Spleen (tissue), 11 donors: ENCODE measurements at regions not wholly inside any gene's neighbourhood (a gene's known extent, or its start where the extent isn't known, plus 50 kb on each side); places are given as distances from the start of the nearest gene placed in this dataset.

ENCODE experiments used
- DNase-seq: peaks from one replicate; pipeline ENCODE4 v3.0.0-alpha.2; 2020
- H3K27ac ChIP-seq, 8 donors: fragments of 200-600 bp; sonication (generic) in 7 of 8; 1 replicate in 4 of 8; 2 replicates in 4 of 8; pipeline versions ENCODE4 v1.5.0 to v1.8.0; 2016 to 2021; ENCODE audit warnings: inconsistent platforms in 4 of 8, mild to moderate bottlenecking in 4 of 8, moderate library complexity in 1 of 8
- H3K27me3 ChIP-seq, 7 donors: fragments of 200-600 bp; sonication (generic) in 6 of 7; replicated peaks in 1 of 7; 1 replicate in 4 of 7; 2 replicates in 3 of 7; pipeline versions ENCODE4 v1.5.0 to v1.8.0; 2016 to 2021; ENCODE audit warnings: inconsistent platforms in 3 of 7, mild to moderate bottlenecking in 1 of 7
- H3K36me3 ChIP-seq, 6 donors: fragments of 200-600 bp; sonication (generic) in 5 of 6; 1 replicate in 4 of 6; 2 replicates in 2 of 6; pipeline versions ENCODE4 v1.5.0 to v1.8.0; 2016 to 2021; ENCODE audit warnings: inconsistent platforms in 2 of 6
- H3K4me1 ChIP-seq, 6 donors: fragments of 200-600 bp; sonication (generic) in 5 of 6; 1 replicate in 3 of 6; 2 replicates in 3 of 6; pipeline versions ENCODE4 v1.5.0 to v1.8.0; 2016 to 2021; ENCODE audit warnings: inconsistent platforms in 3 of 6
- H3K4me3 ChIP-seq, 8 donors: fragments of 200-600 bp; sonication (generic) in 7 of 8; 1 replicate in 4 of 8; 2 replicates in 4 of 8; pipeline versions ENCODE4 v1.5.0 to v1.8.0; 2016 to 2021; ENCODE audit warnings: inconsistent platforms in 4 of 8, mild to moderate bottlenecking in 4 of 8, moderate library complexity in 2 of 8
- H3K9me3 ChIP-seq, 8 donors: fragments of 200-600 bp; sonication (generic) in 7 of 8; 1 replicate in 4 of 8; 2 replicates in 4 of 8; pipeline versions ENCODE4 v1.5.0 to v1.8.0; 2016 to 2021; ENCODE audit warnings: inconsistent platforms in 4 of 8
- POLR2A ChIP-seq, 3 donors: fragments of 450-650 bp; IDR thresholded peaks; one replicate each; pipeline ENCODE4 v1.5.1; 2017; ENCODE audit warnings: antibody characterized with exemption in 3 of 3, mild to moderate bottlenecking in 1 of 3
- POLR2AphosphoS5 ChIP-seq, 3 donors: sonication (generic); formaldehyde crosslinking; IDR thresholded peaks; one replicate each; pipeline ENCODE4 v1.5.1; 2017; ENCODE audit warnings: antibody characterized with exemption in 3 of 3
- WGBS, 5 donors: extraction: QIAGEN DNeasy Blood & Tissue Kit in 3 of 5; methylation state at CpG; one replicate each; pipeline versions ENCODE4 v1.1.5 to v1.1.7; 2013 to 2018; 5-methylcytosine and 5-hydroxymethylcytosine counted together
- intact Hi-C: fragments of 100-400 bp; cut with DNase I; formaldehyde crosslinking; loops from one replicate; pipeline ENCODE4 v1.15.0; 2023; ENCODE audit warnings: low total_unique reads
- TF ChIP-seq, protein P1 (sequence below), 11 experiments: fragments of 200-600 bp in 7 of 11; fragments of 450-650 bp in 4 of 11; sonication (generic) in 4 of 11; IDR thresholded peaks in 8 of 11; conservative IDR thresholded peaks in 3 of 11; 1 replicate in 7 of 11; 2 replicates in 4 of 11; pipeline versions ENCODE4 v1.4.0 to v1.8.0; 2016 to 2021; ENCODE audit warnings: antibody characterized with exemption in 11 of 11, inconsistent platforms in 4 of 11, mild to moderate bottlenecking in 1 of 11
- donor health status: healthy with polysubstance abuse.
- donor health status: DM: no; HTN: no; CAD: no; lungs with moderate emphysema.
- donor health status: DM: no; HTN: no; CAD: no.
- donor health status: Bipolar disorder and iron deficiency.
- donor health status: healthy.
- donor health status: DM: no; HTN: no; CAD: no.
- donor health status: DM: yes; HTN: yes; CAD: no.

DNA sequence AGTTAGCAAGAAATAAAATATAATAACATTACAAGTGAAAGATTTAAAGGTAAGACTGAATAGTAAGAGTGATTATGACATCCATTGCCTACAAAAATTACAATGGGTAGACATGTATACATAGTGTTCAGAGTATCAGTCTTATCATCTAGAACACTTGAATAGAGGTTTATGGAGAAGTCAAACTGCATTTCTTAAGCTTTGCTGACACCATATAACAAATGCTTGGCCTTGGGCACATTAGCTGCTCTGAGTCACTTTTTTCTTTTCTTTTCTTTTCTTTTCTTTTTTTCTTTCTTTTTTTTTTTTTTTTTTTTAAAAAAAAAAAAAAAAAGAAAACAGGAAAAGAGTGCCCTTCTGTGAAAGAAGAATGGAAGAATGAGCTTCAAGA, 220.0 kb downstream of the SPCS3 start:
- no peak for DNase-seq
- TF ChIP-seq, protein P1, sequence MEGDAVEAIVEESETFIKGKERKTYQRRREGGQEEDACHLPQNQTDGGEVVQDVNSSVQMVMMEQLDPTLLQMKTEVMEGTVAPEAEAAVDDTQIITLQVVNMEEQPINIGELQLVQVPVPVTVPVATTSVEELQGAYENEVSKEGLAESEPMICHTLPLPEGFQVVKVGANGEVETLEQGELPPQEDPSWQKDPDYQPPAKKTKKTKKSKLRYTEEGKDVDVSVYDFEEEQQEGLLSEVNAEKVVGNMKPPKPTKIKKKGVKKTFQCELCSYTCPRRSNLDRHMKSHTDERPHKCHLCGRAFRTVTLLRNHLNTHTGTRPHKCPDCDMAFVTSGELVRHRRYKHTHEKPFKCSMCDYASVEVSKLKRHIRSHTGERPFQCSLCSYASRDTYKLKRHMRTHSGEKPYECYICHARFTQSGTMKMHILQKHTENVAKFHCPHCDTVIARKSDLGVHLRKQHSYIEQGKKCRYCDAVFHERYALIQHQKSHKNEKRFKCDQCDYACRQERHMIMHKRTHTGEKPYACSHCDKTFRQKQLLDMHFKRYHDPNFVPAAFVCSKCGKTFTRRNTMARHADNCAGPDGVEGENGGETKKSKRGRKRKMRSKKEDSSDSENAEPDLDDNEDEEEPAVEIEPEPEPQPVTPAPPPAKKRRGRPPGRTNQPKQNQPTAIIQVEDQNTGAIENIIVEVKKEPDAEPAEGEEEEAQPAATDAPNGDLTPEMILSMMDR (IDR thresholded peaks at IDR 0.05 in 8 of 11, conservative IDR thresholded peaks at IDR 0.05 in 3 of 11) = no peak
- no peak for TF ChIP-seq POLR2AphosphoS5 (IDR thresholded peaks at IDR 0.05)
- TF ChIP-seq POLR2A (IDR thresholded peaks at IDR 0.05) = no peak
- intact Hi-C loops = no loop called here
- Histone ChIP-seq H3K36me3 (no peaks in the 10 kb centered on the region), H3K4me1 (no peaks in the 10 kb centered on the region), H3K9me3 (no peaks in the 10 kb centered on the region), H3K27ac (no peak overlapping the region), H3K27me3 (no peaks in the 10 kb centered on the region), H3K4me3 (no peak overlapping the region)

DNA sequence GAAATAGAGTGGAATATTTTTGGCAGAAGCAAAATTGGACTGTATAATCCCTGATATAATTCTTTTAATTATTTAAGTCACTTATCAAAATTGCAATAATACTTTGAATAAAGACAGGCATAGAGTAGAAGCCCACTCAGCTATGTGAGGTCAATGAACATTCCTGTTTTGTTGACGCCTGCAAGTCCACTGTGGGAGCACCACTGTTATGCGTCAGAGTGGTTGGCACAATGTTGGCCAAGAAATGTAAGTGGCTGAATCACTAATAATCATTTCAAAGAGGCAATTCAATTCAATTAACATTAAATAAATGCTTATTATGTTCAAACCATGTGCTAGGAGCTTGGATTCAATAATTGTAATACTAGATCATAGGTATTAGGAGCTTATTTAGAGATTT, 221.0 kb downstream of the SPCS3 start:
- DNase-seq = no peak
- Histone ChIP-seq H3K4me1 (no peaks in the 10 kb centered on the region), H3K27ac (no peak overlapping the region), H3K36me3 (no peaks in the 10 kb centered on the region), H3K4me3 (no peak overlapping the region), H3K9me3 (no peaks in the 10 kb centered on the region), H3K27me3 (no peaks in the 10 kb centered on the region)
- intact Hi-C loops = no loop called here
- TF ChIP-seq POLR2A (IDR thresholded peaks at IDR 0.05) (no peak), POLR2AphosphoS5 (IDR thresholded peaks at IDR 0.05) (no peak)
- TF ChIP-seq, protein P1 (IDR thresholded peaks at IDR 0.05 in 8 of 11, conservative IDR thresholded peaks at IDR 0.05 in 3 of 11) = no peak
- WGBS, 5 donors = 84 to 96% (median 94%) methylated on average over 2 of the region's 2 CpGs

DNA sequence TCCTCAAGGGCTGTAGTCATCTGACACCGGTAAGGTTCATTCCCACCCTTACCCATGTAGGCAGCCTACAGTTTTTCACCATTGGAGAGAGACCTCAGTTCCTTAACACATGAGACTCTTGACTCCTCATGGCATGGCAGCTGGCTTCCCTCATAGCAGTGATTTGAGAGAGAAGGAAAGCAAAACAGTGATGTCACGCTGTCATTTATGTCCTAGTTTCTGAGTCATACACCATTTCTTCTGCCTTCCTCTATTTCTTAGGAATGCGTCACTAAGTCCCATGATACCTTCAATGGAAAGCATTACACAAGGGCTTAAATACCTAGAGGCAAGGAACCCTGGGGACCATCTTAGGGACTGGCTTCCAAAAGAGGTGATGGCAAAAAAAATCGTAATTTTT, 226.1 kb downstream of the SPCS3 start:
- Histone ChIP-seq H3K4me3 (no peak overlapping the region), H3K27ac (no peak overlapping the region), H3K4me1 (no peaks in the 10 kb centered on the region), H3K9me3 (no peaks in the 10 kb centered on the region), H3K27me3 (no peaks in the 10 kb centered on the region), H3K36me3 (no peaks in the 10 kb centered on the region)
- TF ChIP-seq, protein P1 (IDR thresholded peaks at IDR 0.05 in 8 of 11, conservative IDR thresholded peaks at IDR 0.05 in 3 of 11) = no peak
- TF ChIP-seq POLR2AphosphoS5 (IDR thresholded peaks at IDR 0.05) (no peak), POLR2A (IDR thresholded peaks at IDR 0.05) (no peak)
- no peak for DNase-seq
- WGBS, 5 donors = 64 to 88% (median 73%) methylated on average over 3 to 4 of the region's 4 CpGs
- intact Hi-C loops = no loop called here

DNA sequence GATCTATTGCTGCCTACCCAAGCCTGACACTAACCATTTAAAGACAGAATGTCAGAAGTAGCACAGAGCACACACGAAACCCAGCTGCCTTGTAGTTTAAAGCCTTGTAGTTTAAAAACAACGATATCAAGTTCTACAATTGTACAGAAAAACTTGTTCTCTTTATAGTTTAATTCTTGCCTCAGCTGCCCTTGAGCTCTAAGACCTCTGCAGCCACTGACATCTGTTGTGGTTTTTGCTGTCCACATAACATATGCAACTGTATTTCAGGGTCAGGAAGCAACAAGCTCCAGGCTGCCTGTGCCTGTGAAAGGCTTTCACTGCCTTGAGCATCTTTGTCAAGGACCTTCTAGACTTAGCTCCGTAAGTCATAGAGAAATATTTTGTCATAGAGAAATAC, 227.2 kb downstream of the SPCS3 start:
- DNase-seq = no peak
- Histone ChIP-seq H3K27ac (no peak overlapping the region), H3K27me3 (no peaks in the 10 kb centered on the region), H3K4me1 (no peaks in the 10 kb centered on the region), H3K36me3 (no peaks in the 10 kb centered on the region), H3K9me3 (peaks cover 0 to 9% (median 5%) of the 10 kb centered on the region in 8 donors), H3K4me3 (no peak overlapping the region)
- no peak for TF ChIP-seq POLR2A (IDR thresholded peaks at IDR 0.05)
- no peak for TF ChIP-seq POLR2AphosphoS5 (IDR thresholded peaks at IDR 0.05)
- TF ChIP-seq, protein P1 (IDR thresholded peaks at IDR 0.05 in 8 of 11, conservative IDR thresholded peaks at IDR 0.05 in 3 of 11) = no peak
- 49 to 76% (median 67%) methylated on average over 3 of the region's 3 CpGs for WGBS, 5 donors
- intact Hi-C loops = no loop called here
